ENCODE measurements at regions not wholly inside any gene's neighbourhood (a gene's known extent, or its start where the extent isn't known, plus 50 kb on each side); places are given as distances from the start of the nearest gene placed in this dataset.

DNA sequence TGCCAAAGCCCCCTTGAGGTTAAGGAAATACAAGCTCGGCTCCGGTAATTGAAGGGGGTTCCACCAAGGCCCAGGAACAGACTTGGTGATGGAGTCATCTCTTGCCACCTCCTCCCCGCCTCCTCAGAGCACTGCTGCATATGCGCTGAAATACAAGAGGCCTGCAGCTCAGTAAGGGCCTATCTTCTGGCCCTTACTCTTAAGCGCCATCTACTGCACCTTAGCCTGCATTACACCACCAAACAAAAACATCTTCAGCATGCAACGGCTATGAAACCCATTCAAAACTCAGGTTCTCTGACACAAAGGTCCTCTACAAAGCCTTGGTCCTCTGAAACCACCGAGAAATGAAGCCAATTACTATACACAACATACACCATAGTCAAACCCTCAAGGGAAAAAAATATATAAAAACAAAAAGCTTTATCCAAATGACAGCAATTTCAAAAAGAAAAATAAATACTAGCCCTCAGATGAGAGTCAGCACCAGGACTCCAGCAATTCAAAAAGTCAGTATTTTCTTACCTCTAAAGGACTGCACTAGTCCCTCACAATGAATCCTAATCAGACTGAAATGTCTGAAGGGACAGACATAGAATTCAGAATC, 176.8 kb upstream of the TBX20 start:
- TF ChIP-seq, protein P1, sequence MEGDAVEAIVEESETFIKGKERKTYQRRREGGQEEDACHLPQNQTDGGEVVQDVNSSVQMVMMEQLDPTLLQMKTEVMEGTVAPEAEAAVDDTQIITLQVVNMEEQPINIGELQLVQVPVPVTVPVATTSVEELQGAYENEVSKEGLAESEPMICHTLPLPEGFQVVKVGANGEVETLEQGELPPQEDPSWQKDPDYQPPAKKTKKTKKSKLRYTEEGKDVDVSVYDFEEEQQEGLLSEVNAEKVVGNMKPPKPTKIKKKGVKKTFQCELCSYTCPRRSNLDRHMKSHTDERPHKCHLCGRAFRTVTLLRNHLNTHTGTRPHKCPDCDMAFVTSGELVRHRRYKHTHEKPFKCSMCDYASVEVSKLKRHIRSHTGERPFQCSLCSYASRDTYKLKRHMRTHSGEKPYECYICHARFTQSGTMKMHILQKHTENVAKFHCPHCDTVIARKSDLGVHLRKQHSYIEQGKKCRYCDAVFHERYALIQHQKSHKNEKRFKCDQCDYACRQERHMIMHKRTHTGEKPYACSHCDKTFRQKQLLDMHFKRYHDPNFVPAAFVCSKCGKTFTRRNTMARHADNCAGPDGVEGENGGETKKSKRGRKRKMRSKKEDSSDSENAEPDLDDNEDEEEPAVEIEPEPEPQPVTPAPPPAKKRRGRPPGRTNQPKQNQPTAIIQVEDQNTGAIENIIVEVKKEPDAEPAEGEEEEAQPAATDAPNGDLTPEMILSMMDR (IDR thresholded peaks at IDR 0.05; ENCODE audit: low read length), result peak; percentile 87
- TF ChIP-seq EZH2 (IDR thresholded peaks at IDR 0.05; ENCODE audit: borderline replicate concordance, low read length), result no peak

Measured in OCI-LY1 (cell line).